NOMO-1 treated with DMSO at 0.1 percent for 48 hours (cell line): ENCODE measurements at regions not wholly inside any gene's neighbourhood (a gene's known extent, or its start where the extent isn't known, plus 50 kb on each side); places are given as distances from the start of the nearest gene placed in this dataset.
A peak's percentile ranks its signal among the peaks of the same experiment; 100 is the strongest.
"Not testable (repeated sequence)": the region's sequence is repeated elsewhere in the genome, so short reads cannot be mapped to it uniquely, and the experiment has no call there.

Experiments used
- DNase-seq: peaks from one replicate; lab custom pipeline; 2025; ENCODE audit not compliant: unreplicated experiment; lab: John Stamatoyannopoulos, UW

DNA sequence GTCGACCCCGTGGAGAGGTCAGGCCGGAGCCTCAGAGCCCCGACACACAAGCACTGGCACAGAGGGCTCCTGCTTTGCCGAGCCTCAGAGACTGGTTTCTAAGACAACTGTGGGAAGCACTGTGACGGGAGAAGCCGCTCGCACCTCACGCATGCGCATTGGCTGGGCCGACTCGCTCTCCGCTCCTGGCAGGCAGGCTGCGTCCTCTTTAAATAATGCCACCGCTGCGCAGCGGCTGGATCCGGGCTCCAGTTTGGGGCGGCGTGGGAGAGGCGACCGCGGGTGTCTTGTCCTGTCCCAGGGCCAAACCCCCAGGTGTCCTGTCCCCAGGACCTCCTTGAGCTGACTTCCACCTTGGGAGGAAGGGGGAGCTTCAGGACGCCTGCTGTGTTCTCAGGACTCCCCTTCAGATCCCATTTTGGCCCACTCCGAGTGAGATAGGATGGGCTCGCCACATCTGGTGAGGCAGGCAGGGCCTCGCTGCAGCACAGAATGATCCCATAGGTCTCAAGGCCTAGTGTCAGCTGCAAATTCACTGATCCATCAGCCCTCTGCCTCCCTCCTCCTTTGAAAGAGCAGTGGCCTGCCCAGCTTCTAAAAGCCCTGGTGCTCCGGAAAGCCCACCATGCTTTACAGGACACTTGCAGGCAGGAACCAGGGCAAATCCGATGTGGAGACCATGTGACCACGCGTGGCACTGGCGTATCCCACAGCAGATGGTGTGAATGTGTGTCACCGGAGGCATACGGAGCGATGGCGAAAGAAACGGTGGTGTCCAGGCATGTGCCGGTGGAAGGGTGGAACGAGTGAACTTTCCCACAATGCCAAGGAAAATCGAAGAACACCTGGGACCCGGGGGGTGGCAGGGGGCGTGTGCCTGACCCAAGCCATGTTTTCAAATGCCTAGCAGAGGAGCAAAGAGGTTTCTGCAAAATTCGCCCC is 169.3 kb upstream of the ZNF337 start:
- DNase-seq, result peak; percentile 20

DNA sequence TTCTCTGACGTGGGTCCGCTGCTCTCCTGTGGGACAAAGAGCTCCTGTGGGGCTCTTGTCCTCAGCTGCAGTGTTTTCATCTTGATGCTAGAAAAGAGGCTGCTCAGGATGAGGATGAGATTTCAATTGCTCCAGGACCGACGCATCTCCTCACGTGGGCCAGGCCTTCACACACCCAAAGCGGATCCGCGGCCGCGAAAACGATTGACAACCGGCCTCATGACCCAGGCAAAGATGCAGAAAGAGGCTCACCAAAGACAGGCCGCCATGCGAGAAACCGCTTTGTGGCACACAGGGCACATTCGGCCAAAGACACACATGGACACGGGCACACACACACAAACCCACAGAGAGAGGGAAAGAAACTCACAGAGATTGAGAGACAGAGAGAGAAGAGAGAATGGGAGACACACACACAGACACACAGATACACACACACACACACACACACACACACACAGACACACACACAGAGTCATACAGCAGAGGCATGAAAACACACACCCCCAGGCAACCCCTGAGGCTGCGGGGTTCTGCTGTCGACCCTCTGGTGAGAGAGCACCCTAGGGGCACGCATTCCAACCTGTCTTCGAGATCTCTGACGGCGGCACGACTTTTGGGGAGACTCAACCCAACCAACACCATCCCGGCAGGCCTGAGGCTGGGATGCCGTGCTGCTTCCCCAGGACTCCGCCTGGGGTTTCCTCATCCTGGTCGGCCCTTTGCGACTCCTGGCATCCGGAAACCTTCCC is 168.5 kb upstream of the ZNF337 start:
- DNase-seq, result not testable (repeated sequence)

DNA sequence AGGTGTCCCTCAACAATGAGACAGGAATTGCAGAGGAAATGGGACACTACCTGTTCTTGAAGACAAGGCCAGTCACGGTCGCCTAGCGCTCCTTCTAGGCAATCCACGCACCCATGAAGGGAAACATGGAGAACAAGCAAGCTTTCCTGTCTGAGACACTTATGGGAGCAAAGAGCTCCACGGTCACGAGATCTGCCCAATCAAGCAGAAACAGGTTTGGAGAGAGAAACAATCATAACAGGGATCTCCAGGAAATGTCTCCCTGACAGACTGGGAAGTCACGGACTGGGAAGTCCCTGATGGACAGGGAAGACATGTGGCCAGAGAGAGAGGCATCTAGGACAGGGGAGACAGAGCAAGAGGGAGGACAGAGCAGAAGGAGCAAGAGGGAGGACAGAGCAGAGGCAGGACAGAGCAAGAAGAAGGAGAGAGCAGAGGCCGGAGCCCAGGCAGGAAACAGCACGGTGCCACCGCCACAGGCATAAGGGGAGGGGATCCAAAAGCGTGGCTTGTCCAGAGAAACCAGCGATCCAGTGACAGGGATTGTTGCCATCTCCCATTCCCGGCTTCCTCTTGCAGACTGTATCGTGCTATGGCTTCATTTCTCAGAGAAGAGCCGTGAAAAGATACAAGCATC is 167.8 kb upstream of the ZNF337 start:
- no peak for DNase-seq

DNA sequence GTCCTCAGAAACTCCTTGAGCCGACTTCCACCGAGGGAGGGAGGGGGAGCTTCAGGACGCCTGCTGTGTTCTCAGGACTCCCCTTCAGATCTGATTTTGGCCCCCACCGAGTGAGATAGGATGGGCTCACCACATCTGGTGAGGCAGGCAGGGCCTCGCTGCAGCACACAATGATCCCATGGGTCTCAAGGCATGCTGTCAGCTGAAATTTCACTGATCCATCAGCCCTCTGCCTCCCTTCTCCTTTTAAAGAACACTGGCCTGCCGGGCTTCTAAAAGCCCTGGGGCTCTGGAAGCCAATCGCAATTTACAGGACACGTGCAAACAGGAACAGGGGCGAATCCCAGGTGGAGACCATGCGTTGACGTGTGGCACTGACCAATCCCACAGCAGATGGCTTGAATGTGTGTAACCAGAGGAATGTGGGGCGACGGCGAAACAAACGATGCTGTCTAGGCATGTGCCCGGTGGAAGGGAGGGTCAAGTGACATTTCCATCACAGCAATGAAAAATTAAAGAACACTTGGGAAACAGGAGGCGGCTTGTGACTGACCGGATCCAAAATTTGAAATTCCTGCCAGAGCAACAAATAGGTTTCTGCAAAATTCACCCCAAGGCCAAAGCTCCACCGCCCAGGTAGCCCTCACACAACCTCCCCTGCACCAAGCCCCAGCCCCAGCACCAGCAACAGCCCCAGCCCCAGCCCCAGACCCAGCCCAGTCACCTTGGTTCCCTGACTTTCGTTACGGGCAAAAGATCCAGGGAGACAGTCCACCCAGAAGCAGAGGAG is 167.1 kb upstream of the ZNF337 start:
- no peak for DNase-seq

DNA sequence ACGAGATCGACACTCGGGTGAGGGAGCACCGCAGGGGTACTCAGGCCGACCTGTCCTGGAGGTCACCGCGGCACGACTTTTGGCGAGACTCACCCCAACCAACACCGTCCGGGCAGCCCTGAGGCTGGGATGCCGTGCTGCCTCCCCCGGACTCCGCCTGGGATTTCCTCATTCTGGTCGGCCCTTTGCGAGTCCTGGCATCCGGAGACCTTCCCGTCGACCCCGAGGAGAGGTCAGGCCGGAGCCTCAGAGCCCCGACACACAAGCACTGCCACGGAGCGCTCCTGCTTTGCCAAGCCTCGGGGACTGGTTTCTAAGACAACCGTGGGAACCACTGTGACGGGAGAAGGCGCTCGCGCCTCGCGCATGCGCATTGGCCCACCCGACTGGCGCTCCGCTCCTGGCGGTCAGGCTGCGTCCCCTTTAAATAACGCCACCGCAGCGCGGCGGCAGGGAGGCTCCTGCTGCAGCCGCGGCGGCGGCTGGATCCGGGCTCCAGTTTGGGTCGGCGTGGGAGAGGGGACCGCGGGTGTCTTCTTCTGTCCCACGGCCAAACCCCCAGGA is 166.4 kb upstream of the ZNF337 start:
- DNase-seq, result peak; percentile 49

DNA sequence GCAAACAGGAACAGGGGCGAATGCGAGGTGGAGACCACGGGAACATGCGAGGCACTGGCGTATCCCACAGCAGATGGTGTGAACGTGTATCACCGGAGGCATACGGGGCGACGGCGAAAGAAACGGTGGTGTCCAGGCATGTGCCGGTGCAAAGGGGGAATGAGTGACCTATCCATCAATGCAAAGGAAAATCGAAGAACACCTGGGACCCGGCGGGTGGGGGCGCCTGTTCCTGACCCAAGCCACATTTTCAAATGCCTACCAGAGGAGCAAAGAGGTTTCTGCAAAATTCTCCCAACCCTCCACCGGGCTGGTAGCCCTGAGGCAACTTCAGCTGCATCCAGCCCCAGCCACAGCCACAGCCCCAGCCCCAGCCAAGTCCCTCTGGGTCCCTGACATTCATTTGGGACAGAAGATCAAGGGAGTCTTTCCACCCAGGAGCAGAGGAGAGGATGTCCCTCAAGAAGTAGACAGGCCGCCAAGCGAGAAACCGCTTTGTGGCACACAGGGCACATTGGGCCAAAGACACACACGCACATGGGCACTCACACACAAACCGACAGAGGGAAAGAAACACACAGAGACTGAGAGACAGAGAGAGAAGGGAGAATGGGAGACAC is 164.0 kb upstream of the ZNF337 start:
- no peak for DNase-seq

DNA sequence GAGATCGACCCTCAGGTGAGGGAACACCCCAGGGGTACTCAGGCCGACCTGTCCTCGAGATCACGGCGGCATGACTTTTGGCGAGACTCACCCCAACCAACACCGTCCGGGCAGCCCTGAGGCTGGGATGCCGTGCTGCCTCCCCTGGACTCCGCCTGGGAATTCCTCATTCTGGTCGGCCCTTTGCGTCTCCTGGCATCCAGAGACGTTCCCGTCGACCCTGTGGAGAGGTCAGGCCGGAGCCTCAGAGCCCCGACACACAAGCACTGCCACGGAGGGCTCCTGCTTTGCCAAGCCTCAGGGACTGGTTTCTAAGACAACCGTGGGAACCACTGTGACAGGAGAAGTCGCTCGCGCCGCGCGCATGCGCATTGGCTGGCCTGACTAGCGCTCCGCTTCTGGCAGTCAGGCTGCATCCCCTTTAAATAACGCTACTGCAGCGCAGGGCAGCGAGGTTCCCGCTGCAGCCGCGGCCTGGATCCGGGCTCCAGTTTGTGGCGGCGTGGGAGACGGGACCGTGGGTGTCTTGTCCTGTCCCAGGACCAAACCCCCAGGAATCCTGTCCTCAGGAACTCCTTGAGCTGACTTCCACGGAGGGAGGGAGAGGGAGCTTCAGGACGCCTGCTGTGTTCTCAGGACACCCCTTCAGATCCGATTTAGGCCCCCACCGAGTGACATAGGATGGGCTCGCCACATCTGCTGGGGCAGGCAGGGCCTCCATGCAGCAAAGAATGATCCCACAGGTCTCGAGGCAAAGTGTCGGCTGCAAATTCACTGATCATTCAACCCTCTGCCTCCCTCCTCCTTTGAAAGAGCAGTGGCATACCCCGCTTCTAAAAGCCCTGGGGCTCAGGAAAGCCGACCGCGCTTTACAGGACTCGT is 163.2 kb upstream of the ZNF337 start:
- no peak for DNase-seq

DNA sequence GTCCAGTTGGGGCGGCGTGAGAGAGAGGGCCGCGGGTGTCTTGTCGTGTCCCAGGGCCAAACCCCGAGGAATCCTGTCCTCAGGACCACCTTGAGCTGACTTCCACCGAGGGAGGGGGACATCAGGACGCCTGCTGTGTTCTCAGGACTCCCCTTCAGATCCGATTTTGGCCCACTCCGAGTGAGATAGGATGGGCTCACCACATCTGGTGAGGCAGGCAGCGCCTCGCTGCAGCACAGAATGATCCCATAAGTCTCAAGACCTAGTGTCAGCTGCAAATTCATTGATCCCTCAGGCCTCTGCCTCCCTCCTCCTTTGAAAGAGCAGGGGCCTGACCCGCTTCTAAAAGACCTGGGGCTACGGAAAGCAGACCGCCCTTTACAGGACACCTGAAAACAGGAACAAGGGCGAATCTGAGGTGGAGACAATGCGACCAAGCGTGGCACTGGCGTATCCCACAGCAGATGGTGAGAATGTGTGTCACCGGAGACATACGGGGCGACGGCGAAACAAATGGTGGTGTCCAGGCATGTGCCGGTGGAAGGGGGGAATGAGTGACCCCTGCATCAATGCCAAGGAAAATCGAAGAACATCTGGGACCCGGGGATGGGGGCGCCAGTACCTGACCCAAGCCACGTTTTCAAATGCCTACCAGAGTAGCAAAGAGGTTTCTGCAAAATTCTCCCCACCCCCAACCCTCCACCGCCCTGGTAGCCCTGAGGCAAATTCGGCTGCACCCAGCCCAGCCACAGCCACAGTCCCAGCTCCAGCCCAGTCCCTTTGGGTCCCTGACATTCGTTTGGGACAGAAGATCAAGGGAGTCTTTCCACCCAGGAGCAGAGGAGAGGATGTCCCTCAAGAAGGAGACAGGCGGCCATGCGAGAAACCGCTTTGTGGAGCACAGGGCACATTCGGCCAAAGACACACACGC is 162.1 kb upstream of the ZNF337 start:
- DNase-seq, result no peak

DNA sequence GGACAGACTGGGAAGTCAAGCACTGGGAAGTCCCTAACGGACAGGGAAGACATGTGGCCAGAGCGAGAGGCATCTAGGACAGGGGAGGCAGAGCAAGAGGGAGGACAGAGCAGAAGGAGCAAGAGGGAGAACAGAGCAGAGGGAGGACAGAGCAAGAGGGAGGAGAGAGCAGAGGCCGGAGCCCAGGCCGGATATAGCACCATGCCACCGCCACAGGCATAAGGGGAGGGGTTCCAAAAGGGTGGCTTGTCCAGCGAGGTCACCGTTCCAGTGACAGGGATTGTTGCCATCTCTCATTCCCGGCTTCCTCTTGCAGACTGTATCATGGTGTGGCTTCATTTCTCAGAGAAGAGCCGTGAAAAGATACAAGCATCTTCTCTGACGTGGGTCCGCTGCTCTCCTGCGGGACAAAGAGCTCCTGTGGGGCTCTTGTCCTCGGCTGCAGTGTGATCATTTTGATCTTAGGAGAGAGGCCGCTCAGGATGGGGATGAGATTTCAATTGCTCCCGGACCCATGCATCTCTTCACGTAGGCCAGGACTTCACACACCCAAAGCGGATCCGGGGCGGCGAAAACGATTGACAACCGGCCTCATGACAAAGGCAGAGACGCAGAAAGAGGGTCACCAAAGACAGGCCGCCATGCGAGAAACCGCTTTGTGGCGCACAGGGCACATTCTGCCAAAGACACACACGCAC is 160.6 kb upstream of the ZNF337 start:
- not testable (repeated sequence) for DNase-seq

DNA sequence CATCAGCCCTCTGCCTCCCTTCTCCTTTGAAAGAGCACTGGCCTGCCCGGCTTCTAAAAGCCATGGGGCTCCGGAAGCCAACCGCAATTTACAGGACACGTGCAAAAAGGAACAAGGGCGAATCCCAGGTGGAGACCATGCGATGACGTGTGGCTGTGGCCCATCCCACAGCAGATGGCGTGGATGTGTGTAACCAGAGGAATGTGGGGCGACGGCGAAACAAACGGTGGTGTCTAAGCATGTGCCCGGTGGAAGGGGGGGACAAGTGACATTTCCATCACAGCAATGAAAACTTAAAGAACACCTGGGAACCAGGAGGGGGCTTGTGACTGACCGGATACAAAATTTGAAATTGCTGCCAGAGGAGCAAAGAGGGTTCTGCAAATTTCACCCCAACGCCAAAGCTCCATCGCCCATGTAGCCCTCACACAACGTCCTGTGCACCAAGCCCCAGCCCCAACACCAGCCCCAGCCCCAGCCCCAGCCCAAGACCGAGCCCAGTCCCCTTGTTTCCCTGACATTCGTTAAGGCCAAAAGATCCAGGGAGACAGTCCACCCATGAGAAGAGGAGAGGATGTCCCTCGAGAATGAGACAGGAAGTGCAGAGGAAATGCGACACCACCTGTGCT is 159.7 kb upstream of the ZNF337 start:
- DNase-seq, result no peak

DNA sequence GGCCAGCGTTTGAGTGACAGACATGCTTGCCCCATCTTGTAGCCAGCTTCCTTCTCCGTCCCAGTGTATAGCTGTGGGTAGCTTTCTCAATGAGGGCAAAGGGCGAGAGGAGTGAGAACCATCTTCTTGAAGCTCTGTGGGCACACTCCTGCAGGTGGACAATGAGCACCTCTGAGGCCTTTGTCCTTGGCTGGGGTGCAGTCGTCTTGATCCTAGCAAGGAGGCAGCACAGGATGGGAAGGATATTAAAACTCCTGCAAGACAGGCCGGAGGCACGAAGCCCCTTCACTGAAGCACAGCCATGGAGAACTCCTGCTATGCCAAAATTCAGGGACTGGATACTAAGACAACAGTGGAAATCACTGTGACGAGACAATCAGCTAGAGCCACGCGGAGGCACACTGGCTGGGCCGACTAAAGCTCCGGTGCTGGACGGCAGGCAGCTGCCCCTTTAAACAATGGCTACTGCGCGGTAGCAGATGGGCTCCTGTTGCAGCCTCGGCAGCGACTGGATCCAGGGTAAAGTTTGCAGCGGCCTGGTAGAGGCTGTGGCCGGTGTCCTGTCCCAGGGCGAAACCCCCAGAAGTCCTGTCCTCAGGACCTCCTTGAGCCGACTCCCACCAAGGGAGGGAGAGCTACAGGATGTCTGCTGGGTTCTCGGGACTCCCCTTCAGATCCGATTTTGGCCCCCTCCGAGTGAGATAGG is 159.0 kb upstream of the ZNF337 start:
- DNase-seq, result not testable (repeated sequence)

DNA sequence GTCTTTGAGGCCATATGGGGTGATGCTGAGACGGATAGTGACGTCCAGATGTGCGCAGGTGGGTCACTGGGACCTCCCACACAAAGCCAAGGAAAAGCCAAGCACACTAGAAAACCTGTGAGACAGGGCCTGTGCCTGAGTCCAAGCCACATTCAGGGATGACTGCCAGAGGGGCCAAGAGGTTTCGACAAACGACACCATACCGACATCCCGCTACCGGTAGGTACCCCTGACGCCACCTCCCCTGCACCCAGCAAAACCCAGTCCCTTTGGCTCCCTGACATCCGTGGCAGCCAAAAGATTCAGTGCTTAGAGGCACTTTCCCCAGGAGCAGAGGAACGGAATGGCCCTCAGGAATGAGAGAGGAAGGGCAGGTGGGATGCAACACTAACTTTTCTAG is 158.0 kb upstream of the ZNF337 start:
- DNase-seq, result not testable (repeated sequence)

DNA sequence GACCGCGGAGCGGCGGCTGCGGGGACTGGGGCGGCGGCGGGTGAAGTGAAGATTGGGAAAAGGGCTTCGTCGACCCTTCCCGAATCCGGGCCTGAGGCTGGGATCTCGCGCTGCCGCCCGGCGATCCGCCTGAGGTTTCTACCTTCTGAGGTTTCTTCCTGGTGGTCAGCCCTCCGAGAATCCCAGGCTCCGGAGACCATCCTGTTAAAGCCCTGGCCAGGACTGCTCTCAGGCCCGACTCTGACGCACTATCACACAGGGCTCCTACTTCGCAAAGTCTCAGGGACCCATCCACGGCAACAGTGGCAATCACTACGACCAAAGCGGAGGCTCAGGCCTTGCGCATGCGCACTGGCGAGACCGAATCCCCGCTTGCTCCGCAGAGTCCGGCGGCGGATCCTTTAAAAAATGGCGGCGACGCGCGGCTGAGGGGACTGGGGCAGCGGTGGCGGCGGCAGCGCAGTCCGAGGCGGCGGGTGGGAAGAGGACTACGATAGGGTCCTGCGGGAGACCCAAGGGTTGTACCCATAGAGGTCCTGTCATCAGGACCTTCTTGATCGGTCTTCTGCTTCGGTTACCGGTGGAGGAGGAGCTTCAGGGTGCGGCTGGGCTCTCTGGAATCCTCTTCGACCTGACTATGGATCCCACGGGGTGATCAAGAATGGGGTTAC is 157.2 kb upstream of the ZNF337 start:
- peak; percentile 38 for DNase-seq

DNA sequence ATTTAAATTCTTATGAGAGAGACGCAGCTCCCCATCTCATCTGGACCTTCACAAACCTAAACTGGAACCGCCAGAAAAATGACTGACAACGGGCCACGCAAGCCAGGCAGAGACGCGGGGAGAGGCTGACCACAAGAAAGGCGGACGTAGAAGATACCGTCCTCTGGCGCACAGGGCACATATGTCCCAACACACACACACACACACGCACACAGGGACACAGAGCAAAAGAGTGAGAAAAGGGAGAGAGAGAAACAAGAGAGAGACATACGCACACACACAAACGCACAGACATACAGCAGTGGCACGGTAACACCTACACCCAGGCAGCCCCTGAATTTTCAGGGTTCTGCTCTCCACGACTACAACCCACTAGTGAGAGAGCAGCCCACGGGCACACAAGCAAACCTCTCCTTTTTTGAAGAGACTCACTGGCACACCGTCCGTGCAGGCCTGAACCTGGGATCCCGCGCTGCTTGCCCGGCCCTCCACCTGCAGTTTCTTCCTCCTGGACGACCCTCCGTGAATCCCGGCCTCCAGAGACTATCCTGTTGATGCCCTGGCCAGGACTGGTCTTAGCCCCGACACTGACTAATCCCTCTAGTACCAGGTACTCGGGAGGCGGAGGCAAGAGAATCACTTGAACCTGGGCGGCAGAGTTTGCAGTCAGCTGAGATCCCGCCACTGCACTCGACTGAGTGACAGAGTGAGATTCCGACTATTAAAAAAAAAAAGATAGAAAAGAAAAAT is 156.5 kb upstream of the ZNF337 start:
- DNase-seq, result not testable (repeated sequence)

DNA sequence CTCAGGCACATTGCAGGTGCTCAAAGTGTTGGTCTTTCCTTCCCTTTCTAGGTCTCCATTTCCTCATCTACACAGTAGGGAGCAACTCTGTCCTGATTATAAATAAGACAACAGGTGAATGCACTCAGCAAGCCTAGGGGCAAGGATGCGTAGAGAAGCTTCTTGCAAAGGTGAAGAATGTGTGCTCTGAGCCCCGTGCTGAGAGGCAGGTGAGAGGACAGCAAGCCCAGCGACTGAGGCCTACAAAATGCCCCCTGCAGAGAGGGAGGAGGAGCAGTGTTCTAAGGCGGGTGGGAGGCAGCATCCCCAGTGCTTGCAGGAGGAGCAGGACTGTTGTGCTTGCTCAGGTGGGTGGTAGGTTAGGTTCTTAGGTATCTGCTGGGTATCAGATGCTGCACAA is 153.5 kb upstream of the ZNF337 start:
- DNase-seq, result not testable (repeated sequence)
